ENCODE measurements at regions not wholly inside any gene's neighbourhood (a gene's known extent, or its start where the extent isn't known, plus 50 kb on each side); places are given as distances from the start of the nearest gene placed in this dataset.

GRCh38 chr21:23119491-23119890 is 2121.3 kb downstream of the NCAM2 start:
- TF ChIP-seq EZH2 (IDR thresholded peaks at IDR 0.05; ENCODE audit: low read depth, low read length, severe bottlenecking) = no peak
- no peak for TF ChIP-seq RAD21 (IDR thresholded peaks at IDR 0.05 in 1 of 2, conservative IDR thresholded peaks at IDR 0.05 in 1 of 2; ENCODE audit: low read depth in 2 of 2, low read length in 2 of 2)
- TF ChIP-seq CTCF (IDR thresholded peaks at IDR 0.05; ENCODE audit: control extremely low read depth in 1 of 3, insufficient read depth in 1 of 3, low read depth in 1 of 3, low read length in 3 of 3) = no peak
- no peak for TF ChIP-seq POLR2A (IDR thresholded peaks at IDR 0.05; ENCODE audit: control extremely low read depth in 1 of 2, low read depth in 2 of 2, low read length in 2 of 2)
- TF ChIP-seq CREB1 (IDR thresholded peaks at IDR 0.05) = no peak
- no peak for TF ChIP-seq POLR2AphosphoS5 (IDR thresholded peaks at IDR 0.05; ENCODE audit: low read depth, low read length)
- no peak for TF ChIP-seq SIN3A (conservative IDR thresholded peaks at IDR 0.05 in 1 of 2, IDR thresholded peaks at IDR 0.05 in 1 of 2; ENCODE audit: low read depth in 1 of 2, low read length in 2 of 2)

All from H1 (cell line).